B cell (primary cell): ENCODE measurements at regions not wholly inside any gene's neighbourhood (a gene's known extent, or its start where the extent isn't known, plus 50 kb on each side); places are given as distances from the start of the nearest gene placed in this dataset.

Source experiments
- ATAC-seq: fragments of 200-7000 bp; cut with Tn5 transposase; one replicate; pipeline ENCODE4 v1.10.0; 2021; ENCODE audit warnings: low read depth, mild to moderate bottlenecking, moderate number of reproducible peaks, moderate library complexity
- CTCF ChIA-PET: fragments of 350-600 bp; sonication (Branson Sonifier 250); formaldehyde crosslinking; loops from one replicate; lab custom pipeline; 2021; ENCODE audit warnings: antibody characterized with exemption, inconsistent platforms; lab: Charles Lee
- POLR2A ChIA-PET: fragments of 350-600 bp; sonication (Branson Sonifier 250); formaldehyde crosslinking; loops from one replicate; lab custom pipeline; 2021; ENCODE audit warnings: antibody characterized with exemption; lab: Charles Lee
- DNase-seq: peaks from one replicate; pipeline ENCODE4 v3.0.0; 2013
- H2AFZ ChIP-seq: 2 replicates; pipeline ENCODE4 v1.6.1; 2012; ENCODE audit warnings: mild to moderate bottlenecking, low read depth, low read length; ENCODE audit not compliant: insufficient read depth, poor library complexity, severe bottlenecking
- H3K27ac ChIP-seq, 2 donors: 1 replicate in 1 of 2; 2 replicates in 1 of 2; pipeline ENCODE4 v1.5.1; 2012 to 2013; ENCODE audit warnings: low read length in 2 of 2, mild to moderate bottlenecking in 2 of 2, moderate library complexity in 1 of 2
- H3K27me3 ChIP-seq, 4 experiments: fragments of 200-600 bp in 1 of 4; sonication (generic) in 1 of 4; replicated peaks in 1 of 4; 1 replicate in 2 of 4; 2 replicates in 2 of 4; pipeline versions ENCODE4 v1.6.1 to v1.7.0; 2013 to 2016; ENCODE audit warnings: low read length in 3 of 4, mild to moderate bottlenecking in 2 of 4, mixed read lengths in 1 of 4, moderate library complexity in 1 of 4; ENCODE audit not compliant: insufficient read depth in 4 of 4, control insufficient read depth in 3 of 4; ENCODE audit errors: control extremely low read depth in 1 of 4
- H3K36me3 ChIP-seq, 2 experiments: replicated peaks in 1 of 2; 1 replicate in 1 of 2; 2 replicates in 1 of 2; pipeline versions ENCODE4 v1.6.1 to v1.7.1; 2013; ENCODE audit warnings: low read length in 1 of 2; ENCODE audit not compliant: insufficient read depth in 2 of 2, control insufficient read depth in 1 of 2; ENCODE audit errors: control extremely low read depth in 1 of 2, extremely low read depth in 1 of 2
- H3K4me1 ChIP-seq, 2 donors: fragments of 200-600 bp in 1 of 2; sonication (generic) in 1 of 2; 1 replicate in 1 of 2; 2 replicates in 1 of 2; pipeline versions ENCODE4 v1.5.1 to v1.6.1; 2013 to 2017; ENCODE audit warnings: low read length in 2 of 2; ENCODE audit not compliant: control insufficient read depth in 2 of 2, insufficient read depth in 2 of 2
- H3K4me2 ChIP-seq: replicated peaks from 2 replicates; pipeline ENCODE3; 2012; ENCODE audit warnings: mild to moderate bottlenecking, low read depth, low read length; ENCODE audit not compliant: poor library complexity, severe bottlenecking
- H3K4me3 ChIP-seq, 5 experiments: fragments of 200-600 bp in 1 of 5; sonication (generic) in 1 of 5; 1 replicate in 3 of 5; 2 replicates in 2 of 5; pipeline versions ENCODE4 v1.5.1 to v1.7.0; 2011 to 2016; ENCODE audit warnings: low read length in 4 of 5, mild to moderate bottlenecking in 4 of 5, low read depth in 2 of 5, control low read depth in 1 of 5, moderate library complexity in 1 of 5; ENCODE audit not compliant: insufficient read depth in 1 of 5; ENCODE audit errors: control extremely low read depth in 1 of 5, extremely low read depth in 1 of 5
- H3K79me2 ChIP-seq: fragments of 200-600 bp; sonication (generic); one replicate; pipeline ENCODE4 v1.6.0; 2016; ENCODE audit warnings: low read length; ENCODE audit not compliant: control insufficient read depth, insufficient read depth
- H3K9ac ChIP-seq: fragments of 200-600 bp; sonication (generic); 2 replicates; pipeline ENCODE4 v1.6.1; 2017; ENCODE audit warnings: mild to moderate bottlenecking, low read length, moderate library complexity
- H3K9me3 ChIP-seq, 3 donors: one replicate each; pipeline versions ENCODE4 v1.6.1 to v1.7.1; 2013; ENCODE audit warnings: low read length in 2 of 3; ENCODE audit not compliant: control insufficient read depth in 2 of 3, insufficient read depth in 1 of 3; ENCODE audit errors: control extremely low read depth in 1 of 3
- H4K20me1 ChIP-seq: 2 replicates; pipeline ENCODE4 v1.6.0; 2012; ENCODE audit warnings: mild to moderate bottlenecking, low read length; ENCODE audit not compliant: insufficient read depth, control insufficient read depth, poor library complexity, severe bottlenecking
- H3K27ac Mint-ChIP-seq: one replicate; pipeline ENCODE4 v1.8.0; 2021; ENCODE audit warnings: mixed read lengths
- H3K27me3 Mint-ChIP-seq: one replicate; pipeline ENCODE4 v1.8.0; 2021; ENCODE audit warnings: mixed read lengths
- H3K4me1 Mint-ChIP-seq: one replicate; pipeline ENCODE4 v1.8.0; 2021; ENCODE audit warnings: mixed read lengths
- H3K4me3 Mint-ChIP-seq: one replicate; pipeline ENCODE4 v1.8.0; 2021; ENCODE audit warnings: mixed read lengths
- H3K9me3 Mint-ChIP-seq: one replicate; pipeline ENCODE4 v1.8.0; 2022; ENCODE audit warnings: mixed read lengths; ENCODE audit not compliant: insufficient read depth
- CTCF ChIP-seq: fragments of 200-600 bp; IDR thresholded peaks from one replicate; pipeline ENCODE4 v1.8.0; 2022; ENCODE audit warnings: antibody characterized with exemption, mild to moderate bottlenecking
- EZH2 ChIP-seq: IDR thresholded peaks from 2 replicates; pipeline ENCODE4 v1.6.1; 2012; ENCODE audit warnings: borderline replicate concordance, low read depth, mild to moderate bottlenecking, moderate library complexity, low read length; ENCODE audit not compliant: insufficient read depth, poor library complexity, severe bottlenecking
- WGBS: methylation state at CpG from one replicate; pipeline ENCODE4 v1.1.5; 2013; ENCODE audit warnings: missing lambda C conversion rate; ENCODE audit not compliant: insufficient coverage; 5-methylcytosine and 5-hydroxymethylcytosine counted together
- intact Hi-C: fragments of 100-400 bp; cut with micrococcal nuclease; formaldehyde crosslinking; loops from one replicate; pipeline ENCODE4 v1.10.0; 2022

GRCh38 chr6:126770176-126770575 is 348.3 kb upstream of the RSPO3 start:
- Histone ChIP-seq H2AFZ (no peak overlapping the region), H3K4me2 (no peak overlapping the region), H3K9ac (no peak overlapping the region), H3K9me3 (no peaks in the 10 kb centered on the region), H3K4me3 (no peak overlapping the region), H3K79me2 (no peaks in the 10 kb centered on the region), H4K20me1 (no peaks in the 10 kb centered on the region), H3K27ac (no peak overlapping the region), H3K4me1 (no peaks in the 10 kb centered on the region), H3K36me3 (no peaks in the 10 kb centered on the region), H3K27me3 (no peaks in the 10 kb centered on the region)
- Mint-ChIP-seq H3K9me3 (no peaks in the 10 kb centered on the region), H3K4me3 (no peak overlapping the region), H3K27ac (no peak overlapping the region), H3K4me1 (no peaks in the 10 kb centered on the region), H3K27me3 (peaks cover 3% of the 10 kb centered on the region)
- WGBS = no CpG with 5 or more reads among the region's 1 CpG
- DNase-seq (no peak), ATAC-seq (no peak)
- no peak for TF ChIP-seq EZH2
- POLR2A ChIA-PET = no interaction called here
- CTCF ChIA-PET = no interaction called here
- intact Hi-C loops = no loop called here

GRCh38 chr6:126773112-126773805 is 345.2 kb upstream of the RSPO3 start:
- Histone ChIP-seq H3K9ac (no peak overlapping the region), H3K4me1 (no peaks in the 10 kb centered on the region), H3K4me2 (no peak overlapping the region), H3K9me3 (no peaks in the 10 kb centered on the region), H2AFZ (no peak overlapping the region), H3K27ac (no peak overlapping the region), H4K20me1 (no peaks in the 10 kb centered on the region), H3K79me2 (no peaks in the 10 kb centered on the region), H3K36me3 (no peaks in the 10 kb centered on the region), H3K27me3 (no peaks in the 10 kb centered on the region), H3K4me3 (no peak overlapping the region)
- Mint-ChIP-seq H3K27me3 (peaks cover 3% of the 10 kb centered on the region), H3K27ac (no peak overlapping the region), H3K4me1 (no peaks in the 10 kb centered on the region), H3K4me3 (no peak overlapping the region), H3K9me3 (no peaks in the 10 kb centered on the region)
- 57% methylated on average over 3 of the region's 9 CpGs for WGBS
- DNase-seq (no peak), ATAC-seq (no peak)
- POLR2A ChIA-PET = no interaction called here
- TF ChIP-seq EZH2 (no peak), CTCF (no peak)
- intact Hi-C loops = no loop called here
- CTCF ChIA-PET = no interaction called here
